Adipocyte (in vitro differentiated cells): ENCODE measurements at regions not wholly inside any gene's neighbourhood (a gene's known extent, or its start where the extent isn't known, plus 50 kb on each side); places are given as distances from the start of the nearest gene placed in this dataset.

Experiments
- DNase-seq: peaks from one replicate; pipeline ENCODE4 v3.0.0-alpha.2; 2015; ENCODE audit warnings: low read depth
- H3K27me3 ChIP-seq: replicated peaks from 2 replicates; pipeline ENCODE4 v1.7.0; 2013; ENCODE audit warnings: mild to moderate bottlenecking, low read length, moderate library complexity; ENCODE audit not compliant: control insufficient read depth, insufficient read depth
- H3K36me3 ChIP-seq: 2 replicates; pipeline ENCODE4 v1.7.0; 2013; ENCODE audit warnings: low read length, mild to moderate bottlenecking, moderate library complexity; ENCODE audit not compliant: control insufficient read depth, insufficient read depth, severe bottlenecking
- H3K4me1 ChIP-seq: 2 replicates; pipeline ENCODE4 v1.7.0; 2013; ENCODE audit warnings: mild to moderate bottlenecking, low read length, moderate library complexity; ENCODE audit not compliant: control insufficient read depth, insufficient read depth
- H3K4me3 ChIP-seq: 2 replicates; pipeline ENCODE4 v1.7.0; 2013; ENCODE audit warnings: mild to moderate bottlenecking, low read length, moderate library complexity
- H3K9ac ChIP-seq: 2 replicates; pipeline ENCODE4 v1.7.0; 2013; ENCODE audit warnings: mild to moderate bottlenecking, low read length, moderate library complexity
- H3K9me3 ChIP-seq: 2 replicates; pipeline ENCODE4 v1.7.0; 2013; ENCODE audit warnings: mild to moderate bottlenecking, low read length, moderate library complexity; ENCODE audit not compliant: control insufficient read depth

- no peaks in the 10 kb centered on the region for H3K9me3 ChIP-seq
- H3K4me3 ChIP-seq: no peak overlapping the region
- no peak overlapping the region for H3K9ac ChIP-seq
- no peaks in the 10 kb centered on the region for H3K4me1 ChIP-seq
- H3K36me3 ChIP-seq: no peaks in the 10 kb centered on the region
- peaks cover 4% of the 10 kb centered on the region for H3K27me3 ChIP-seq
- no peak for DNase-seq
Measured at GRCh38 chr9:105890046-105890822, 195.9 kb downstream of the TMEM38B start.

GRCh38 chr9:105900123-105900522 lies 205.8 kb downstream of the TMEM38B start:
- Histone ChIP-seq H3K4me3 (no peak overlapping the region), H3K9ac (no peak overlapping the region)
- no peak for DNase-seq

GRCh38 chr9:105901514-105902109 lies 207.3 kb downstream of the TMEM38B start:
- H3K27me3 ChIP-seq: no peaks in the 10 kb centered on the region
- DNase-seq: peak; percentile 22
- no peak overlapping the region for H3K9ac ChIP-seq
- peaks cover 12% of the 10 kb centered on the region for H3K9me3 ChIP-seq
- no peak overlapping the region for H3K4me3 ChIP-seq
- H3K4me1 ChIP-seq: no peaks in the 10 kb centered on the region
- no peaks in the 10 kb centered on the region for H3K36me3 ChIP-seq

More at GRCh38 chr9:105900123-105900522, 205.8 kb downstream of the TMEM38B start:
- Histone ChIP-seq H3K4me1 (no peaks in the 10 kb centered on the region), H3K36me3 (no peaks in the 10 kb centered on the region), H3K27me3 (no peaks in the 10 kb centered on the region), H3K9me3 (peaks cover 15% of the 10 kb centered on the region)

- H3K4me3 ChIP-seq: no peak overlapping the region
- peaks cover 8% of the 10 kb centered on the region for H3K4me1 ChIP-seq
- H3K9ac ChIP-seq: no peak overlapping the region
- no peaks in the 10 kb centered on the region for H3K36me3 ChIP-seq
- H3K9me3 ChIP-seq: no peaks in the 10 kb centered on the region
- no peaks in the 10 kb centered on the region for H3K27me3 ChIP-seq
- DNase-seq: no peak
Measured at GRCh38 chr9:105908069-105908468, 213.7 kb downstream of the TMEM38B start.

- Histone ChIP-seq H3K27me3 (no peaks in the 10 kb centered on the region), H3K9me3 (no peaks in the 10 kb centered on the region), H3K9ac (no peak overlapping the region), H3K4me3 (no peak overlapping the region), H3K4me1 (peaks cover 8% of the 10 kb centered on the region), H3K36me3 (no peaks in the 10 kb centered on the region)
- peak; percentile 3 for DNase-seq
Measured at GRCh38 chr9:105911104-105911911, 217.0 kb downstream of the TMEM38B start.

GRCh38 chr9:105912157-105912862 lies 218.0 kb downstream of the TMEM38B start:
- no peak overlapping the region for H3K4me3 ChIP-seq

GRCh38 chr9:105912863-105913516 lies 218.6 kb downstream of the TMEM38B start:
- H3K4me3 ChIP-seq: no peak overlapping the region
- no peaks in the 10 kb centered on the region for H3K36me3 ChIP-seq
- H3K4me1 ChIP-seq: peaks cover 8% of the 10 kb centered on the region
- no peak for DNase-seq
- no peak overlapping the region for H3K9ac ChIP-seq
- H3K9me3 ChIP-seq: no peaks in the 10 kb centered on the region
- H3K27me3 ChIP-seq: no peaks in the 10 kb centered on the region

More at GRCh38 chr9:105912157-105912862, 218.0 kb downstream of the TMEM38B start:
- H3K4me1 ChIP-seq: peaks cover 8% of the 10 kb centered on the region
- no peak overlapping the region for H3K9ac ChIP-seq
- H3K9me3 ChIP-seq: no peaks in the 10 kb centered on the region
- H3K27me3 ChIP-seq: no peaks in the 10 kb centered on the region
- DNase-seq: no peak
- H3K36me3 ChIP-seq: no peaks in the 10 kb centered on the region

GRCh38 chr9:105921057-105921726 lies 226.9 kb downstream of the TMEM38B start:
- H3K9ac ChIP-seq: no peak overlapping the region
- H3K27me3 ChIP-seq: no peaks in the 10 kb centered on the region
- no peaks in the 10 kb centered on the region for H3K4me1 ChIP-seq
- H3K36me3 ChIP-seq: no peaks in the 10 kb centered on the region
- no peak for DNase-seq
- no peak overlapping the region for H3K4me3 ChIP-seq
- H3K9me3 ChIP-seq: no peaks in the 10 kb centered on the region

- Histone ChIP-seq H3K9me3 (no peaks in the 10 kb centered on the region), H3K36me3 (no peaks in the 10 kb centered on the region), H3K9ac (no peak overlapping the region), H3K27me3 (no peaks in the 10 kb centered on the region), H3K4me1 (no peaks in the 10 kb centered on the region), H3K4me3 (no peak overlapping the region)
- DNase-seq: no peak
Measured at GRCh38 chr9:105928416-105928815, 234.1 kb downstream of the TMEM38B start.

GRCh38 chr9:105930011-105930627 lies 235.8 kb downstream of the TMEM38B start:
- no peak for DNase-seq
- Histone ChIP-seq H3K4me1 (no peaks in the 10 kb centered on the region), H3K9me3 (no peaks in the 10 kb centered on the region), H3K4me3 (no peak overlapping the region), H3K36me3 (no peaks in the 10 kb centered on the region), H3K9ac (no peak overlapping the region), H3K27me3 (no peaks in the 10 kb centered on the region)
